Cardiac muscle cell (in vitro differentiated cells and primary cell): ENCODE measurements at regions not wholly inside any gene's neighbourhood (a gene's known extent, or its start where the extent isn't known, plus 50 kb on each side); places are given as distances from the start of the nearest gene placed in this dataset.

ENCODE experiments used
- DNase-seq, 2 donors: peaks; one replicate each; pipeline versions ENCODE4 v3.0.0 to v3.0.0-alpha.2; 2010 to 2017; ENCODE audit warnings: low read depth in 1 of 2, low spot score in 1 of 2
- H3K27ac ChIP-seq: fragments of 200-600 bp; sonication (generic); 2 replicates; pipeline ENCODE4 v1.5.1; 2016
- H3K27me3 ChIP-seq: fragments of 200-600 bp; sonication (generic); 2 replicates; pipeline ENCODE4 v1.6.0; 2016; ENCODE audit warnings: control low read depth
- H3K36me3 ChIP-seq: fragments of 200-600 bp; sonication (generic); 2 replicates; pipeline ENCODE4 v1.5.1; 2016; ENCODE audit warnings: control low read depth
- H3K4me1 ChIP-seq: fragments of 200-600 bp; sonication (generic); 2 replicates; pipeline ENCODE4 v1.8.1; 2017; ENCODE audit warnings: low read depth, mild to moderate bottlenecking, mixed run types
- H3K4me3 ChIP-seq: fragments of 200-600 bp; sonication (generic); 2 replicates; pipeline ENCODE4 v1.5.1; 2016; ENCODE audit warnings: mild to moderate bottlenecking
- H3K9me3 ChIP-seq: fragments of 200-600 bp; sonication (generic); 2 replicates; pipeline ENCODE4 v1.5.1; 2017; ENCODE audit warnings: low read depth, mild to moderate bottlenecking, control low read depth
- TF ChIP-seq, protein P1 (sequence below): IDR thresholded peaks from 2 replicates; pipeline ENCODE4 v1.5.1; 2012; ENCODE audit warnings: low read depth, mild to moderate bottlenecking, low read length

DNA sequence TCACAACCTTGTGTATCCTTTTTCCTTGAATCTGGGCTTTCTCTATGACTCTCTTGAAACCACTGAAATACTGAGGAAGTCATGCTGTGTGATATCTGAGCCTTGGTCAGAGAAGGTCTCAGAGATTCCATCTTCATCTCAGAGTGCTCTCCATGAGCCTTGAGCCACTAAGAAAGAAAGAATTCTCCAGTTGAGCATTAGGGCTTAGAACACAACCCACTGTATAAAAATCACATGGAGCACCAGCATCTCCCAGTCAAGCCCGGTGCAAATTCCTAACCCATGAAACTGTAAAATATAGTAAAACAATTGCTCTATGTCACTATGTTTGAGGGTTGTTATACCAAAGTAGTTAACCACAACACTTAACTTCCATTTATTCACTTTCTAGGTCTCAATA lies 181.4 kb downstream of the MOXD1 start:
- TF ChIP-seq, protein P1, sequence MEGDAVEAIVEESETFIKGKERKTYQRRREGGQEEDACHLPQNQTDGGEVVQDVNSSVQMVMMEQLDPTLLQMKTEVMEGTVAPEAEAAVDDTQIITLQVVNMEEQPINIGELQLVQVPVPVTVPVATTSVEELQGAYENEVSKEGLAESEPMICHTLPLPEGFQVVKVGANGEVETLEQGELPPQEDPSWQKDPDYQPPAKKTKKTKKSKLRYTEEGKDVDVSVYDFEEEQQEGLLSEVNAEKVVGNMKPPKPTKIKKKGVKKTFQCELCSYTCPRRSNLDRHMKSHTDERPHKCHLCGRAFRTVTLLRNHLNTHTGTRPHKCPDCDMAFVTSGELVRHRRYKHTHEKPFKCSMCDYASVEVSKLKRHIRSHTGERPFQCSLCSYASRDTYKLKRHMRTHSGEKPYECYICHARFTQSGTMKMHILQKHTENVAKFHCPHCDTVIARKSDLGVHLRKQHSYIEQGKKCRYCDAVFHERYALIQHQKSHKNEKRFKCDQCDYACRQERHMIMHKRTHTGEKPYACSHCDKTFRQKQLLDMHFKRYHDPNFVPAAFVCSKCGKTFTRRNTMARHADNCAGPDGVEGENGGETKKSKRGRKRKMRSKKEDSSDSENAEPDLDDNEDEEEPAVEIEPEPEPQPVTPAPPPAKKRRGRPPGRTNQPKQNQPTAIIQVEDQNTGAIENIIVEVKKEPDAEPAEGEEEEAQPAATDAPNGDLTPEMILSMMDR, result no peak
- H3K4me3 ChIP-seq, result no peak overlapping the region
- no peaks in the 10 kb centered on the region for H3K9me3 ChIP-seq
- H3K27me3 ChIP-seq, result no peaks in the 10 kb centered on the region
- no peak overlapping the region for H3K27ac ChIP-seq
- H3K36me3 ChIP-seq, result no peaks in the 10 kb centered on the region
- no peaks in the 10 kb centered on the region for H3K4me1 ChIP-seq
- DNase-seq, result no peak

DNA sequence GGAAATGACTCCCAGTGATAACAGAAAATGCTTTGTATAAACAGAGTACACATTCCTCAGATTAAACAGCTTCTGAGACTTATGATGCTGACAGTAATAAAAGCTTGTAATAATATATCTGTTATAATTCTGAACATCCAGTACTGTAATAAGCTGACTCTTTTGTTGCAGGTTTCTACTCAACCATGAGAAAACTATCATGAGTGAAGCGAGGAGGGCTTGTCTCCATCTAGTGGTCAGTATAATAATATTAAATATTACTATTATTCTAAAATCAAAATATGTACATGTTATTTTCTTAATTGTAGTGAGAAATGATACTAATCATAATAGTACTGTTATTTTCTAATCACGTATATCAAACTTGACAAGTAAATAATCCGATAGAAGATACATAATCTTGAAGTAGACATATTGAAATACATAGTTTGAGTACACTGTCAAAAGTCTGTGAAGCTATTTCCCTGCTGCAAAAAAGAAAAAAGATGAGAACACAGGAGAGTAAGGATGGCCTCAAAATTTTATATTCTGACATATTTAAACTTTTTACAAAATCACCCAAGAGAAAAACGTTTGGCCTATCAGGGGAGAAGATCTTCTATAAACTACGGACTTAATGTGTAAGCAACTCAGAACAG lies 183.1 kb downstream of the MOXD1 start:
- peak; percentile 27 to 60 for DNase-seq
- TF ChIP-seq, protein P1, result peak; percentile 46
- H3K36me3 ChIP-seq, result no peaks in the 10 kb centered on the region
- no peaks in the 10 kb centered on the region for H3K4me1 ChIP-seq
- no peaks in the 10 kb centered on the region for H3K9me3 ChIP-seq
- H3K27ac ChIP-seq, result no peak overlapping the region
- no peaks in the 10 kb centered on the region for H3K27me3 ChIP-seq
- no peak overlapping the region for H3K4me3 ChIP-seq

DNA sequence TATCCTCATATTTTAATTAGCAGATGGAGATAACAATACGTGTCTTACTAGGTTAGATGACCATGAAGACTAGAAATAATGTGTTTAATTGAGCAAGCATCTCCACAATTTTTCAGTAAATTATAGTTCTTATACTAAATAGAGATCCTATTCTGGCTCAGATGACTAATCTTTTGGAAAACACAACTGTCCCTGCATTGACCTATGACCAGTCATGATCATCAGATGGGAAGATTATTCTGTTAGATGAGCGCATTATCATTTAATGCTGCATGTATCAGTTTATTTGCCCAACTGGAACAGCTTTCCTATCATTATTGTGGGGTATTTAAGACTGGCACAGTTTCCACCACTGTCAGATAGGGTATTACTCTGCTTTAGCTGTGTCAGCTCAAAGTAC lies 185.5 kb downstream of the MOXD1 start:
- no peaks in the 10 kb centered on the region for H3K36me3 ChIP-seq
- H3K4me1 ChIP-seq, result no peaks in the 10 kb centered on the region
- TF ChIP-seq, protein P1, result no peak
- H3K4me3 ChIP-seq, result no peak overlapping the region
- DNase-seq, result no peak
- H3K9me3 ChIP-seq, result no peaks in the 10 kb centered on the region
- H3K27ac ChIP-seq, result no peak overlapping the region
- no peaks in the 10 kb centered on the region for H3K27me3 ChIP-seq

DNA sequence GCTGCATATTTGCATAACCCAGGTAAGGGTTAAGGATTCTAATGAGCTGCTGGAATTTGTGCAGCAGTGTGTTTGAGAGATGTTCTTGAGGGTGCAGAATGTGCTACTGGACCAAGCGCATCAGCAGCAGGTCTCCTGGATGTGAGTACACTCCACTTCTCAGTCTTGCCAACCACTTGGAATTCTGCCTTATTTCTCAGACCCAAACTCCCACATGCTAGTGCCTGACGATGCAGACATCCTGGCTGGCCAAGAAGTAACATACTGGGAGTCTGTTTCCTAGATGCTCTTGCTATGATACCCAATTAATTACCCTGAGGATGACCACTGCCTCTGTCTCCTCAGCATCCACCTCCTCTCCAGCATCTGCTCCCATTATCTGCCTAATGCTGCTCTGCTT lies 186.6 kb downstream of the MOXD1 start:
- H3K9me3 ChIP-seq, result no peaks in the 10 kb centered on the region
- no peaks in the 10 kb centered on the region for H3K4me1 ChIP-seq
- no peaks in the 10 kb centered on the region for H3K36me3 ChIP-seq
- H3K4me3 ChIP-seq, result no peak overlapping the region
- no peak overlapping the region for H3K27ac ChIP-seq
- peak in 1 of 2 donors; percentile 20 for DNase-seq
- TF ChIP-seq, protein P1, result no peak
- H3K27me3 ChIP-seq, result no peaks in the 10 kb centered on the region

DNA sequence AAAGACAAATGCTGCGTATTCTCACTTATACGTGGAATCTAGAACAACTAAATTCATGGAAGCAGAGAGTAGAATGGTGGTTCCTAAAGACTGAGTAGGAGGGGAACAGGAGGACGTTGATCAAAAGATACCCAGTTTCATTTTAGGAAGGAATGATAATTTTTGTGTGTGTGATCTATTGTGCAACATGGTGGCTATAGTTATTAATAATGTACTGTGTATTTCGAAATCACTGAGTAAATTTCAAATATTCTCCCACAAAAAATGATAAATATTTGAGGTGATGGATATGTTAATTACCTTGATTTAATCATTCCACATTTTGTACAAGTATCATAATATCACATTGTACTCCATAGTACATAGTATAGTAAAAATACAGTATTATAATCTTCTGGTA lies 187.5 kb downstream of the MOXD1 start:
- no peak overlapping the region for H3K27ac ChIP-seq
- H3K36me3 ChIP-seq, result no peaks in the 10 kb centered on the region
- H3K27me3 ChIP-seq, result no peaks in the 10 kb centered on the region
- TF ChIP-seq, protein P1, result no peak
- no peak for DNase-seq
- no peak overlapping the region for H3K4me3 ChIP-seq
- H3K4me1 ChIP-seq, result no peaks in the 10 kb centered on the region
- H3K9me3 ChIP-seq, result no peaks in the 10 kb centered on the region
